GM21390 (cell line): ENCODE measurements at regions not wholly inside any gene's neighbourhood (a gene's known extent, or its start where the extent isn't known, plus 50 kb on each side); places are given as distances from the start of the nearest gene placed in this dataset.

Experiments used
- ATAC-seq: cut with Tn5 transposase; IDR thresholded peaks from one replicate; pipeline ENCODE4 v1.9.1; 2021; ENCODE audit not compliant: unreplicated experiment

- ATAC-seq, result no peak
Observed at GRCh38 chr1:192943522-192943921, 115.6 kb downstream of the UCHL5 start.

- ATAC-seq, result no peak
Observed at GRCh38 chr1:192945390-192946130, 113.6 kb downstream of the UCHL5 start.

GRCh38 chr1:192949783-192950182 is 109.4 kb downstream of the UCHL5 start:
- ATAC-seq, result no peak

GRCh38 chr1:192950926-192951325 is 108.2 kb downstream of the UCHL5 start:
- ATAC-seq, result no peak

GRCh38 chr1:192951691-192952460 is 107.3 kb downstream of the UCHL5 start:
- ATAC-seq, result peak; percentile 98

- no peak for ATAC-seq
Observed at GRCh38 chr1:192952646-192953045, 106.5 kb downstream of the UCHL5 start.

- no peak for ATAC-seq
Observed at GRCh38 chr1:192954705-192955265, 104.4 kb downstream of the UCHL5 start.

- ATAC-seq, result no peak
Observed at GRCh38 chr1:192958350-192958749, 100.8 kb downstream of the UCHL5 start.

GRCh38 chr1:192958871-192959270 is 100.3 kb downstream of the UCHL5 start:
- ATAC-seq, result no peak

GRCh38 chr1:192959657-192960186 is 99.4 kb downstream of the UCHL5 start:
- peak; percentile 73 for ATAC-seq
